ENCODE measurements at regions not wholly inside any gene's neighbourhood (a gene's known extent, or its start where the extent isn't known, plus 50 kb on each side); places are given as distances from the start of the nearest gene placed in this dataset.
"Not testable (repeated sequence)": the region's sequence is repeated elsewhere in the genome, so short reads cannot be mapped to it uniquely, and the experiment has no call there.

DNA sequence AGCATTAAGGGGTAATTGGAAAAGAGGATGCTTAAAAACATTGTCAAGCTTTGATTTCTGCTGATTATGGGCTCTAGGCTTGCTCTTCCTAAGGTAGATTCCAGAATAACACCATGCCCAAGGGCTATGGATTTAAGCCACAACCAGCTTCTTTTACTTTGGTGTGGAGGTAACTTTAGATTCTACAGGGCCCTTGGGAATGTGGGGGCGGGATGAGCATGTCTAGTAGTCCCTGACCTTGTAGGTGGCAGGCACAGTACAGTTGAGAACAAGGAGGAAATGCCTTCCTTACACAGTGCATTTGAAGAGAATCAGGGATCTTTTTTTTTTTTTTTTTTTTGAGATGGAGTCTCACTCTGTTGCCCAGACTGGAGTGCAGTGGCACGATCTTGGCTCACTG, 364.2 kb downstream of the NYAP2 start:
- in situ Hi-C loops (cut with MboI) = no loop called here
- no peaks in the 10 kb centered on the region for H3K36me3 ChIP-seq (ENCODE audit: low read depth)
- WGBS, 2 experiments (ENCODE audit: low coverage in 1 of 2, low lambda C conversion rate in 2 of 2, missing lambda C conversion rate in 2 of 2) = 55 to 71% methylated on average over 2 of the region's 2 CpGs
- no peak overlapping the region for H3K9ac ChIP-seq
- no peak for DNase-seq
- no peak overlapping the region for H2AFZ ChIP-seq
- TF ChIP-seq EZH2 (IDR thresholded peaks at IDR 0.05; ENCODE audit: insufficient read depth, poor library complexity, severe bottlenecking) (no peak), EZH2phosphoT487 (IDR thresholded peaks at IDR 0.05; ENCODE audit: insufficient read depth, low read depth) (no peak)
- no peaks in the 10 kb centered on the region for H3K4me1 ChIP-seq (ENCODE audit: insufficient read depth)
- no peaks in the 10 kb centered on the region for H4K20me1 ChIP-seq (ENCODE audit: insufficient read depth)
- H3K9me2 ChIP-seq (ENCODE audit: insufficient read depth) = no peaks in the 10 kb centered on the region
- no peaks in the 10 kb centered on the region for H3K9me3 ChIP-seq (ENCODE audit: low read depth)
- no peak overlapping the region for H3K4me3 ChIP-seq
- no peaks in the 10 kb centered on the region for H3F3A ChIP-seq (ENCODE audit: insufficient read depth)
- no peak overlapping the region for H3K4me2 ChIP-seq (ENCODE audit: unreplicated experiment)
- H3K79me2 ChIP-seq (ENCODE audit: insufficient read depth) = no peaks in the 10 kb centered on the region
- no peak overlapping the region for H3K27ac ChIP-seq
- no peaks in the 10 kb centered on the region for H3K27me3 ChIP-seq (replicated peaks; ENCODE audit: insufficient read depth)

DNA sequence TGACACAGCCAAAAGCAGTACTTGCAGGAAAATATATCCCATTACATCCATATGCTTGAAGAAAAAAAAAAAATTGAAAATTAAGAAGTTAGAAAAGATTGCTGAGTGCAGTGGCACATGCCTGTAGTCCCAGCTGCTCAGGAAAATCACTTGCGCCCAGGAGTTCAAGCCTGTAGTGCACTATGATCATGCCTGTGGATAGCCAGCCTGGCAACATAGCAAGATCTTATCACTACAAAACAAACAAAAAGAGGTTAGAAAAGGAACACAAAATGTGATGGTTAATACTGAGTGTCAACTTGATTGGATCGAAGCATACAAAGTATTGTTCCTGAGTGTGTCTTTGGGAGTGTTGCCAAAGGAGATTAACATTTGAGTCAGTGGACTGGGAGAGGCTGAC, 361.9 kb downstream of the NYAP2 start:
- no peaks in the 10 kb centered on the region for H3K79me2 ChIP-seq (ENCODE audit: insufficient read depth)
- H3F3A ChIP-seq (ENCODE audit: insufficient read depth) = no peaks in the 10 kb centered on the region
- H3K27ac ChIP-seq = no peak overlapping the region
- WGBS, 2 experiments (ENCODE audit: low coverage in 1 of 2, low lambda C conversion rate in 2 of 2, missing lambda C conversion rate in 2 of 2) = 92 to 100% methylated on average over 2 of the region's 2 CpGs
- H4K20me1 ChIP-seq (ENCODE audit: insufficient read depth) = no peaks in the 10 kb centered on the region
- H3K9ac ChIP-seq = no peak overlapping the region
- no peaks in the 10 kb centered on the region for H3K4me1 ChIP-seq (ENCODE audit: insufficient read depth)
- no peak overlapping the region for H2AFZ ChIP-seq
- in situ Hi-C loops (cut with MboI) = no loop called here
- no peak for DNase-seq
- no peaks in the 10 kb centered on the region for H3K9me2 ChIP-seq (ENCODE audit: insufficient read depth)
- H3K4me2 ChIP-seq (ENCODE audit: unreplicated experiment) = no peak overlapping the region
- no peaks in the 10 kb centered on the region for H3K9me3 ChIP-seq (ENCODE audit: low read depth)
- TF ChIP-seq EZH2phosphoT487 (IDR thresholded peaks at IDR 0.05; ENCODE audit: insufficient read depth, low read depth) (no peak), EZH2 (IDR thresholded peaks at IDR 0.05; ENCODE audit: insufficient read depth, poor library complexity, severe bottlenecking) (no peak)
- no peaks in the 10 kb centered on the region for H3K27me3 ChIP-seq (replicated peaks; ENCODE audit: insufficient read depth)
- H3K36me3 ChIP-seq (ENCODE audit: low read depth) = no peaks in the 10 kb centered on the region
- no peak overlapping the region for H3K4me3 ChIP-seq

- H3K4me1 ChIP-seq (ENCODE audit: insufficient read depth) = no peaks in the 10 kb centered on the region
- in situ Hi-C loops (cut with MboI) = no loop called here
- no peak overlapping the region for H3K27ac ChIP-seq
- H3F3A ChIP-seq (ENCODE audit: insufficient read depth) = no peaks in the 10 kb centered on the region
- no peak for TF ChIP-seq EZH2 (IDR thresholded peaks at IDR 0.05; ENCODE audit: insufficient read depth, poor library complexity, severe bottlenecking)
- no peak for TF ChIP-seq EZH2phosphoT487 (IDR thresholded peaks at IDR 0.05; ENCODE audit: insufficient read depth, low read depth)
- H3K27me3 ChIP-seq (replicated peaks; ENCODE audit: insufficient read depth) = no peaks in the 10 kb centered on the region
- DNase-seq = no peak
- no peaks in the 10 kb centered on the region for H3K79me2 ChIP-seq (ENCODE audit: insufficient read depth)
- WGBS, 2 experiments (ENCODE audit: low coverage in 1 of 2, low lambda C conversion rate in 2 of 2, missing lambda C conversion rate in 2 of 2) = 26 to 43% methylated on average over 1 of the region's 1 CpG
- H3K4me2 ChIP-seq (ENCODE audit: unreplicated experiment) = no peak overlapping the region
- H3K4me3 ChIP-seq = no peak overlapping the region
- no peaks in the 10 kb centered on the region for H3K36me3 ChIP-seq (ENCODE audit: low read depth)
- H4K20me1 ChIP-seq (ENCODE audit: insufficient read depth) = no peaks in the 10 kb centered on the region
- no peaks in the 10 kb centered on the region for H3K9me2 ChIP-seq (ENCODE audit: insufficient read depth)
- no peak overlapping the region for H2AFZ ChIP-seq
- H3K9me3 ChIP-seq (ENCODE audit: low read depth) = no peaks in the 10 kb centered on the region
- no peak overlapping the region for H3K9ac ChIP-seq
These were observed 357.7 kb downstream of the NYAP2 start for GRCh38 chr2:225757248-225757647.

GRCh38 chr2:225756198-225756597, 356.7 kb downstream of the NYAP2 start:
- DNase-seq = no peak
- Histone ChIP-seq H3K27ac (no peak overlapping the region), H3K4me3 (no peak overlapping the region), H3K9ac (no peak overlapping the region), H3K79me2 (ENCODE audit: insufficient read depth) (no peaks in the 10 kb centered on the region), H4K20me1 (ENCODE audit: insufficient read depth) (no peaks in the 10 kb centered on the region), H2AFZ (no peak overlapping the region), H3F3A (ENCODE audit: insufficient read depth) (no peaks in the 10 kb centered on the region), H3K9me3 (ENCODE audit: low read depth) (no peaks in the 10 kb centered on the region), H3K27me3 (replicated peaks; ENCODE audit: insufficient read depth) (no peaks in the 10 kb centered on the region), H3K36me3 (ENCODE audit: low read depth) (no peaks in the 10 kb centered on the region), H3K4me2 (ENCODE audit: unreplicated experiment) (no peak overlapping the region), H3K9me2 (ENCODE audit: insufficient read depth) (no peaks in the 10 kb centered on the region), H3K4me1 (ENCODE audit: insufficient read depth) (no peaks in the 10 kb centered on the region)
- TF ChIP-seq EZH2phosphoT487 (IDR thresholded peaks at IDR 0.05; ENCODE audit: insufficient read depth, low read depth) (no peak), EZH2 (IDR thresholded peaks at IDR 0.05; ENCODE audit: insufficient read depth, poor library complexity, severe bottlenecking) (no peak)
- 85 to 91% methylated on average over 4 of the region's 4 CpGs for WGBS, 2 experiments (ENCODE audit: low coverage in 1 of 2, low lambda C conversion rate in 2 of 2, missing lambda C conversion rate in 2 of 2)
- in situ Hi-C loops (cut with MboI) = no loop called here

DNA sequence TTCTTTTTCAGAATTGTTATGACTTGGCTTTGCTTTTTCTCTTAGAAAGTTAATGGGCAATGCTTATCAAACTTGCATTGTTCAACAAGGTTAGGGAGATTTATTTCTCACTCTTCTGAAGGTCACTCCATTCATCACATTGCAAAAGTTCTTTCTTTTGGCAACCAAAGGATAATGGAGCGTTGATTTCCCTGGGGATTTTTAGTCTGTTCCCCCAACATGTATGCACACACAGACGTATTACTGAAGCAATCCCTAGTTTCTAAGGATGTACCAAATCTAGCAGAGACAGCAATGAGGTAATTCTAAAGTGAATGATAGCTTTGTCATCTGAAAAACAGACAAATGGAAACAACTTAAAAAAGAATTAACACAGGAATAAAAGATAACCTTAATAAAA, 349.1 kb downstream of the NYAP2 start:
- TF ChIP-seq EZH2phosphoT487 (IDR thresholded peaks at IDR 0.05; ENCODE audit: insufficient read depth, low read depth) = no peak
- TF ChIP-seq EZH2 (IDR thresholded peaks at IDR 0.05; ENCODE audit: insufficient read depth, poor library complexity, severe bottlenecking) = no peak
- H3K27me3 ChIP-seq (replicated peaks; ENCODE audit: insufficient read depth) = no peaks in the 10 kb centered on the region
- H3K9me2 ChIP-seq (ENCODE audit: insufficient read depth) = no peaks in the 10 kb centered on the region
- no peak overlapping the region for H3K4me2 ChIP-seq (ENCODE audit: unreplicated experiment)
- H3K4me1 ChIP-seq (ENCODE audit: insufficient read depth) = no peaks in the 10 kb centered on the region
- DNase-seq = no peak
- no peak overlapping the region for H3K27ac ChIP-seq
- in situ Hi-C loops (cut with MboI) = no loop called here
- no peak overlapping the region for H3K9ac ChIP-seq
- no peaks in the 10 kb centered on the region for H3K79me2 ChIP-seq (ENCODE audit: insufficient read depth)
- no peaks in the 10 kb centered on the region for H3K9me3 ChIP-seq (ENCODE audit: low read depth)
- 77 to 88% methylated on average over 2 of the region's 2 CpGs for WGBS, 2 experiments (ENCODE audit: low coverage in 1 of 2, low lambda C conversion rate in 2 of 2, missing lambda C conversion rate in 2 of 2)
- H3F3A ChIP-seq (ENCODE audit: insufficient read depth) = no peaks in the 10 kb centered on the region
- no peak overlapping the region for H3K4me3 ChIP-seq
- H3K36me3 ChIP-seq (ENCODE audit: low read depth) = no peaks in the 10 kb centered on the region
- H2AFZ ChIP-seq = no peak overlapping the region
- no peaks in the 10 kb centered on the region for H4K20me1 ChIP-seq (ENCODE audit: insufficient read depth)

DNA sequence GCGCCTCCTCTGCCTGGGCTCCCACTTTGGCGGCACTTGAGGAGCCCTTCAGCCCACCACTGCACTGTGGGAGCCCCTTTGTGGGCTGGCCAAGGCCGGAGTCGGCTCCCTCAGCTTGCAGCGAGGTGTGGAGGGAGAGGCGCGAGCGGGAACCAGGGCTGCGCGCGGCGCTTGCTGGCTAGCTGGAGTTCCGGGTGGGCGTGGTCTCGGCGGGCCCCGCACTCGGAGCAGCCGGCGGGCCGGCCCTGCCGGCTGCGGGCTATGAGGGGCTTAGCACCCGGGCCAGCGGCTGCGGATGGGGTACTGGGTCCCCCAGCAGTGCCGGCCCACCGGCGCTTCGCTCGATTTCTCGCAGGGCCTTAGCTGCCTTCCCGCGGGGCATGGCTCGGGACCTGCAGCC, 344.5 kb downstream of the NYAP2 start:
- not testable (repeated sequence) for H3K27ac ChIP-seq

More for the DNA sequence above, 344.5 kb downstream of the NYAP2 start:
- H3K36me3 ChIP-seq (ENCODE audit: low read depth); H3K27me3 ChIP-seq (replicated peaks; ENCODE audit: insufficient read depth); H3K79me2 ChIP-seq (ENCODE audit: insufficient read depth); DNase-seq; H4K20me1 ChIP-seq (ENCODE audit: insufficient read depth); H2AFZ ChIP-seq; H3K9me2 ChIP-seq (ENCODE audit: insufficient read depth); H3K4me2 ChIP-seq (ENCODE audit: unreplicated experiment); H3F3A ChIP-seq (ENCODE audit: insufficient read depth); in situ Hi-C loops (cut with MboI); H3K9me3 ChIP-seq (ENCODE audit: low read depth); H3K4me3 ChIP-seq; H3K4me1 ChIP-seq (ENCODE audit: insufficient read depth); H3K9ac ChIP-seq: not testable (repeated sequence)
- 97% methylated on average over 14 to 33 of the region's 35 CpGs for WGBS, 2 experiments (ENCODE audit: low coverage in 1 of 2, low lambda C conversion rate in 2 of 2, missing lambda C conversion rate in 2 of 2)

Data from GM23248 (cell line).